ENCODE measurements at regions not wholly inside any gene's neighbourhood (a gene's known extent, or its start where the extent isn't known, plus 50 kb on each side); places are given as distances from the start of the nearest gene placed in this dataset.

DNA sequence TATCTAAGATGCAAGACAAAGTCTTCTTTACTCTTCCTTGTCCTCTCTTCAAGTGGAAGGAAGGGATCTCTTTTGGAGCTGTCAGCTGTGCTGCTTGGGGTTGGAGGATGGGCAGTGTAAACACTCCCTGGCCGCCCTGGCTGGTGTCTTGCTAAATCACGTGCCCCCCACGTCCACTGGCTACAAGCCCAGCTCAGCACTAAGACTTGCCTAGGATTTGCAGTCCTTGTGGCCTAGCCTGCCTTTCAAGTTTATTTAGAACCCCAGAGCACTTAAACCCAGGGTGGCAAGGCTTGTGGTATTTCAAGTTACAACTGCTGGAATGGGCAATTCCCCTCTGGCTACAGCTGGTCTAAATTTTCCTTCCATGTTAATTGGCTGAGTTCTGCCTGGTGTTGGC lies 272.4 kb upstream of the MYO3A start:
- no peak for DNase-seq (ENCODE audit: low spot score)

DNA sequence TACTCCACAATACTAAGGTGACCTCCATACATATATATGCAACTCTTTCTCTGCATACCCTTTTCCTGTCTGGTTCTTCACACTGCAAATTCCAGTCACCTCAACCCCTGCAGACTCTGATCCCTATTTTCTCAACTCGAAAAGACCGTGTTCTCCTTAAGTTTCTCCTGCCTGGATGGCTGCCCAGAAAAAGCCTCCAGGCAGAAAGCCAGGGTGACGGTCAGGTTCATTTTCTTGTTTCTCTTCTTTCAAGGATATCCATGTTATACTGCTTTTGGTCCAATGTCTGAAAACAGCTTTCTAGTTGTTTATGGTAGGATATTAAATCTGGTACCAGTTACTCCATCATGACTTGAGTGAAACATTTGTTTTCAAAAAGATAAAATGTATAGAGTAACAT lies 267.8 kb upstream of the MYO3A start:
- no peak for DNase-seq (ENCODE audit: low spot score)

DNA sequence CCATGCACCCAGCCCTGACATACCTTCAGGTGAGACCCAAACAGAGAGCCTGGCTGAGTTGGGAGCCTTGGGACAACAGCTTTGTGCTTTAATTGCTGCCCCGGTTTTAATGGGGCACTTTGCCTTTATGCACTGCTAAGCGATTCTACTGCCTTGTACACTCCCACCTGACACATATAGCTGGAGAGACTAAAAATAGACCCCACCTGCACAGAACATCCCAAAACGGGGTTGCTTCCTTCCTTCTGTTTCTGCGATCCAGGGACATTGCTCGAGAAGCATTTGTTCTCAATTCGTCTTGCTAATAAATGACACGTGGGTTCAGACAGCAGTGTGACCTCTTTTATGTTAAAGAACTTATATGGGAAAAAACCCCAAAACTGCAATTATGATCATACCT lies 258.8 kb upstream of the MYO3A start:
- no peak for DNase-seq (ENCODE audit: low spot score)

DNA sequence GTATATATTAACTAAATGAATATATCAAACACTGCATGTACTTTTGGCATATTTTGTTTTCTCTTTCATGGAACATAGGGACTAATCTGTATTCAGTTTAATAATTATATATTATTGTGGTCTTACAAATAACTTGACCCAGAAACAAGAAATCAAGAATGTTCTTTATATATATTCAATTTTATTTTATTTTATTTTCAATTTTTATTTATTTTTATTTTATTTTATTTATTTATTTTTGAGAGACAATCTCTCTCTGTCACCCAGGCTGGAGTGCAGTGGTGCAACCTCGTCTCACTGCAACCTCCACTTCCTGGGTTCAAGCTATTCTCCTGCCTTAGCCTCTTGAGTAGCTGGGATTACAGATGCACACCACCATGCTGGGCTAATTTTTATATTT lies 258.4 kb upstream of the MYO3A start:
- no peak for DNase-seq (ENCODE audit: low spot score)

DNA sequence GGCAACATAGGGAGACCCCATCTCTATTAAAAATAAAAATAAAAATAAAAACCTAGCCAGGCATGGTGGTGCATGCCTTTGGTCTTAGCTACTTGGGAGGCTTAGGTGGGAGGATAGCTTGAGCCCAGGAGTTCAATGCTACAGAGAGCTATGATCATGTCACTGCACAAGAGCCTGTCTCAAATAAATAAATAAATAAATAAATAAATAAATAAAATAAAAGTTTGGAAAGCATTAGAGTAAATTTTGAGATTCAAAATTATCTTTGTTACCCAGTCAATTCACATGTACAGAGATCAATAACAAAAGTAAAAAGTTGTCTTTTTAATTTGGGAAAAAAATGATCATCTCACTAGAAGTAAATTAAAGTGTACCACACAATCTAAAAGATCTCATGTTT lies 255.8 kb upstream of the MYO3A start:
- no peak for DNase-seq (ENCODE audit: low spot score)

DNA sequence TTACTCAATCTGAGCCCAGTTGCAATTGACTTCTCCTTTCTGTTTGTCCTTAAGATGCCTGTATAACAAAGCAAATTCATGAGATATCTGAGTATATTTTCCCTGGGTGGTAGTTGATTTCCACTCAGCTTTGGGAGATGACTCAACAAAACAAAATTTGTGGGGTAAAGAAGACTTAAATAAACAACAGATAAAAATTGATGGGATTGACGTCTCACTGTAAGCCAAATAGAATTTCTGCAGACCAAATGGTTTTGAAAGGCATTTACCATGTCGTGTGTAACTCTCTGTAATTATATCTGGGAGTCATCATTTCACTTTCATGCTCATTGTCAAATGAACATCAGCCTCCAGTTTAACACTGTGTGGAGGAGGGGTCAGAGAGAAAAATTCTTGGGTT lies 255.4 kb upstream of the MYO3A start:
- no peak for DNase-seq (ENCODE audit: low spot score)

DNA sequence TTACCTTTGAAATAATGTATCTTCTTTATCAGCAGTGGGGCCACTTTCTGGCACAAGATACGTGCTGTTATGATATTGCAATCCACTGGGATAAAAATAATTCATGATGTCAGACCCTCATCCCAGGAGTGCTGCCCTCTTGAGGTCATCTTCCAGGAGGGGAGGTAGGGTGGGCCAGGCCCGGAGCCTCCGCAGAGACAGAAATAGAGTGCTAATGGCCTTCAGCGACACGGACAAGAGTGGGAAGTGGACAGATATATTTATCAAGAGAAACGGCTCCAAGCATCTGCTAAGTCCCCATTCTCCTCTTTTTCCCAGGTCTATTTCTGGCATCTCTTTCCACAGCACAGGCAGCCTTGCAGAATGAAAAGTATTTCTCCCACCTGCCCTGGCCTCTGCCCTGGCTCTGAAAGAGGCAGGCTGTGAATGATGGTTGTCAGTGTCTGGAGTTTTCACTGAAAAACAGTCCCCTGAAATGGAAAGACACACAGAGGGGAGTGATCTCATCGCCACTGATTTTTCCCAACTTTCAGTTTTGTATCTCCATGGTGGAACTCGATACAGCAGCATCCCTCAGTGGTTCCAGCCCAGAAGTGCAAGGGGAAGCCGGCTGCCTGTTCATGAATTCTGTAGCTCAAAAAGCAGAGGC lies 251.7 kb upstream of the MYO3A start:
- no peak for DNase-seq (ENCODE audit: low spot score)

DNA sequence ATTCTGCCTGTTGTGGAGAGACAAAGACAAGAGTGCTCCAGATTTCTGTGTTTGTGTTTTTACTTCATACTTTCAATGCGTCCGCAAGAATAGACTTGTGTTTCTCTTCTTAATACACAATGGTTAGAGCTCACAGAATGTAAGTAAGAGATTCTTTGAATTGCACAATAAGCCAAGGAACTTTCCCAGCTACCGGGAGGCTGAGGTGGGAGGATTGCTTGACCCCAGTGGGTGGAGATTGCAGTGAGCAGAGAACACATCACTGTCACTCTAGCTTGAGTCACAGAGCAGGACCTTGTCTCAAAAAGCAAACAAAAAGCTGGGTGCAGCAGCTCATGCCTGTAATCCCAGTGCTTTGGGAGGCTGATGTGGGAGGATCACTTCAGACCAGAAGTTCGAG lies 250.7 kb upstream of the MYO3A start:
- no peak for DNase-seq (ENCODE audit: low spot score)

DNA sequence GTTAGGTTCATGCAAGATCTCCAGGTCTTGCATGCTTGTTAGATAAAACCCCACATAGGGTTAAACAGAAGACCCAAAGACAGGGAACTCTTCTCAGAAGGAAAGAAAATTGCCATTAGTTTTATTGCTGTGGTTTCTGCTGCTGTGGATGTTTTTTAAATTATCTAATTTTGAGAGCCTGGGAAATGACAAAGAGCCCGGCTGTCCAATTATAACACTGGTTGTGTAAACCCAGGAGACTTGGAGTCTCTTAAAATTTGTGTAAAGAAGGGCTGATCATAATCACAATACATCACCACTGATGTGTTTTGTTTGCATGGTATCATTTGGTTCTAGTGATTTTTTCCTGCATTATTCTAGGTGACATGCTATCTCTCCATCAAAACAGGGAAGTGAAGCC lies 246.5 kb upstream of the MYO3A start:
- DNase-seq (ENCODE audit: low spot score): no peak

DNA sequence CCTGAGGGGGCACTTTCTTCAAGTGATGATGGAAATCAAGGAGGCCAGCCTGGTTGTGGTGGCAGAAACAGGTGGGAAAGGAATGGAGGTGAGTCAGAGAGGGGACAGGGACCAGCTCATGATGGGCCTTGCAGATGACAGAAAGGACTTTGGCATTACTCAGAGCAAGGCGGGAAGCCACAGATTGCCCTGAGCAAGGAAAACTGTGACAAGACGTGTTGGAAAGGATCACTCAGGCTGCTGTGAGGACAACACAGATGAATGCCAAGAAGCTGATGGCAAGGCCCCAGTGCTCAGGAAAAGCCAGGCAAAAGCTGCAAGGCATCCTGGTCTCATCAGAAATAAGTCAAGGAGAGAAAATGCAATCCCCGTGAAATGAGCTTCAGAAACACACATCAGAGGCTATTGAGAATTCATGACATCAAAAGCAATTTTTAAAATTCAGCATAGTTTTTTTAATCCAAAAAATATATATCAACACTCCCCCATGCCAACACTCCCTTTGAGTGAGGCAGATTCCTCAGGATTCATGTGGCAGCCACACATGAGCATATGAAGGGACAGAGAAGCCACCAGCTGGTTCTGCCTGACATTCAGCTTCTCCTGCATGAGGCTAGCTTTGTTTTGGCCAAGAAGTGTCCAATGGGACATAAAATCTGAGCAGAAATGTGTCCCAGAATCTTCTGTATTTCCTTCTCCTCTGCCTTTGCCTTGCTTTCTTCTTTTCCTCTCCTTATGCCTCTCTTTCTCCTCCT lies 244.5 kb upstream of the MYO3A start:
- no peak for DNase-seq (ENCODE audit: low spot score)

DNA sequence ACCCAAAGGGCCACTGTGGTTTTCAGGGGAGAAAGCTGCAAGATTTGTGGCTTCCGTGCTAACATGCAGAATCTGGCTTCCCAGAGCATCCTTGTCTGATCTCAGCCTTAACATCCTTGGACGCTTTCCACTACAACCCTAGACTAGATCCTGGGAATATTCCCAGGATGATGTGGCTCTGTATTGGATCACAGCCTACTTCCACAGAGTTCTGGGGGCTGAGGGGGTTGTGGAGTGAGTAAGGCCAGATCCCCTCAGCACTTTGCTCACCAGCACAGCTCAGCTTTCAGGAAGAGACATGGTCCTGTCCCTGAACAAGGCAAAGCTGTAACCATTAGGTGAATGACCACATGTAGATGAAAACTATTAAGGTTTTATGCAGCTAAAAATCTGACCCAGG lies 241.3 kb upstream of the MYO3A start:
- DNase-seq (ENCODE audit: low spot score): no peak

DNA sequence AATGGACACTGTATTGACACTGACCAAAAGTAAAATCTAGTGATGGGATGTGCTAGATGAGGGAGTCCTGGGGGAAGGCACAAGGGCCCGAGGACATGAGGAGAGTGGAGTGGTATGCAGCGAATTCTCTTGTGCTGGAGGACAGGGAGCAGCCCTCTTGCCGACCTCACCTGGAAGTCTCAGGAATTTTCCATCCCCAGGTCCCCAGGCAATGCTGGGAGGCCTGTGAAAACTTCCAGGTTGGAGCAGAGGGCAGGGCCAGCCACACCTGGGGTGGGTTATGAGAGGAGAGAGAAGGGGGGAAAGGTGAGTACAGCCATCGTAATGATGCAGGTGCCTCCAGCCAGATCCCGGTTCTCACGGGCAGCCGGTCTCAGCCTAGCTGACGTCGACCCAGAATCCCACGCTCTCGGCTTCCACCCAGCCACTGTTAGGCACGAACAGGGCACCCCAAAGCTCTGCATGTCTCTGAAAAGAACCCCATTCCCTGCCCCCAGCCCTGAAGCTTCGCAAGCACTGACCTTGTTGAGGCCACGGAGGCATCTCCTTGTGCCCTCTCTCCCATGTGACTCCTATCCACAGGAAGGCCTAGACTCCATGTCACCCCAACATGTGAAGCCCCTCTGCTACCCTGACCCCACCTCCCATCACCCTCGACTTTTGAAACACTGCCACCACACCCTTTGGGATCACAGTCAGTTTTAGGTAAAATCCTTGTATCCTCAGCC lies 239.7 kb upstream of the MYO3A start:
- no peak for DNase-seq (ENCODE audit: low spot score)

DNA sequence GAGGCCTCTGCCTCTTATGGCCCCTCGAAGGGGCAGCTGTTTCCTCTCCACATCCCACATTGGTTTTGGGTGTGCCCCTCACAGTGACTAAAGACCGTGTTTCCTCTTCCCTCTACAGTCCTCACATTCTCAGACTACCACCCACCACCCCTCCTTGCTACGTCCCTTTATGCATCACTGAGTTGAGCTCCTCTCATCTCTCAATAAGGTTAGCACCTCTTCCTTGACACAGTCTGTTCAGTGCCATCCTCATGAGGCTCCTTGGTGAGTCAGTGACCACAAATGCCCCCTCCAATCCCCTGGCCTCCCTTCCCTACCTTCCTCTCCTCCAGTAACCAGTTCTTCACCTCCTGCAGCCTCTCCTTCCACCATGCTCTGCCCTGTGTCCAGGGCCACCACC lies 239.1 kb upstream of the MYO3A start:
- no peak for DNase-seq (ENCODE audit: low spot score)

DNA sequence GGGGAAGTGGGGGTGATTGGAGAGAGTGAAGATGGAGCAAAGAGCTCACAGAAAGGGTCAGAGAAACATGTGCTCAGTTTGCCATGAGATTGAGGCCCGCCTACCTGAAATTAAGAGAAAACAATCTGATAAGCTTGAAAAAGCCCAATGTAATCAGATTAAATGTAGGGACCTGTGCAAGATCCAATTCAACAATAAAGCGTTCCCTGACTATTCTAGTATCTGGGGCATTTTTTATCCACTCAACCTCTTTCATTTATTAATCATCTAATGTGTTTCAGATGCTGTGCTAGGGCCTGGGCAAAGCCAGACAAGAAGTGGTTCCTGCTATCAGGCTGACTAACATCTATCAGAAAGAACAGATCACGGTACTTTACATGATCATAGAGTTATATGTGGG lies 238.4 kb upstream of the MYO3A start:
- DNase-seq (ENCODE audit: low spot score): no peak

DNA sequence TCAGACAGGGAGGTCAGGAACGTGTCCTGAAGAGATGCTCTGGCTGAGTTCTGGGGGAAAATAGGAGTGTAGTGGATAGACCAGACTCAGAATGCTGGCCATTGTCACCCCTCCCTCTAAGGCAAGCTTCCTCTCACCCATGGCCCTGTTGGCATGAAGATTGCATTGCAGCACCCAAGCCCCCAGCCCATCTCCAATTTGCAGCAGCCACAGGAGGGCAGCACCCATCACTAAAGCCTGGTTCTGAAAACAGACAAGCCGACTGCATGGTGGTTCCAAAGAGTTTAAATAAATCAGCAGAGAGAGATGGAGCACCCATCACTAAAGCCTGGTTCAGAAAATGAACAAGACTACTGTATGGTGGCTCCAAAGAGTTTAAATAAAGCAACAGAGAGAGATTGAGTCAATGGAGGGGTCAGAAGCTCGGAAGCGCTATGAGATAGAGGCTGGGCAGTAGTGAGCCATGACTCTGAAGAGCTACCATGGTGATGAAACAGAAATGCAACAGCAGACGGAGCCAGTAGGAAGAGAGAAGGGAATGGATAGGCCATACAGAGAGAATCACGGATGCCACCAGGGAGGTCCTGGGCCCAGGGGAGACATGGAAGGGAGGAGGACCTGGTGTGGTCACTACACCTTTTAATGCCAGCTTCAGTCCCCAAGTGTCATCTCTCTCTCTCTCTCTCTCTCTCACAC lies 237.9 kb upstream of the MYO3A start:
- no peak for DNase-seq (ENCODE audit: low spot score)

DNA sequence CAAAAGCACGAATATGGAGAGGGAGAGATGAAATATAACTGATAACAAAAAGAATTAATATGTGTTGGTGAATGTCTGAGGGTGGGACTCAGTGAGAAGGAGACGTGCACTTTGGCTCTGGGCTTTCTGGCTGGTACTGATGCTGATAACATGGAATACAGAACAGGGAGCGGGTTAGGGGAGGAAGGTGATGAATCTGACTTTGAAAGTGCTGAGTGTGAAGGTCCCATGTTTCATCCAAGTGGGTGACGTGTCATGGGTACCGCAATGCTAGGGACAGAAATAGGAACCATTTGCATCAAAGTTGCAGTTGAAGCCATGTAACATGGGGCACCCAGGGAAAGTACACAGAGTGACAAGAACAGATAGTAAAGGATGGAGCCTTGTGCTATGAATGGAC lies 236.6 kb upstream of the MYO3A start:
- DNase-seq (ENCODE audit: low spot score): no peak

DNA sequence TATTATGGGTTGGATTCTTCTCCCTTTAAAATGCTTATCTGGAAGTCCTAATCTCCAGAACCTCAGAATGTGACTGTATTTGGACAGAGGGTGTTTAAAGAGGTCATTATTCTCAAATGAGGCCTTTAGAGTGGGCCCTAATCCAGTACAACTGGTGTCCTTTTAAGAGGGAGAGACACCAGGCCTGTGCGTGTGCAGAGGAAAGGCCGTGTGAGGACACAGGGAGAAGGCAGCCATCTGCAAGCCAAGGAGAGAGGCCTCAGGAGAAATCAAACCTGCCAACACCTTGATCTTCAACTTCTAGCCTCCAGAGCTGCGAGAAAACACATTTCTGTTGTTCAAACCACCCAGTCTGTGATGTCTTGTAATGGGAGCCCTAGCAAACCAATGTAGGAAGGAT lies 235.4 kb upstream of the MYO3A start:
- no peak for DNase-seq (ENCODE audit: low spot score)

DNA sequence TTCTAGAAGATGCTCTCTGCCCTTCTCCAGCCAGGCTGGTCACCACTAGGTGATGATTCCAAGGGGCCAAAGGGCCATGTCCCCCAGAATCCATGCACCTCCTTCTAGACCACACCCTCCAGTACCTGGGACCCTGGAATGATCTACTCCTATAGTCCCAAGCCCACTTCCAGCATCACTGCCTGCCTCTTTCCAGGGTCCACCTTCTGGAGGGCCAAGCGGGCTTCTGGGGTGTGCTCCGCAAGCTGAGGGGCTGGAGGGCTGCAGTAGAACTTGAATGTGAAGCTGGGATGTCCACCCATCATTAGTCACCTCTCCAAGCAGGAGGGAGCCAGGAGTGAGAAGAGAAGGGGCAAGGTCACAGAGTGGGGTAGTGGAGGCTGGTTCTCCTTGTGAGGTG lies 234.4 kb upstream of the MYO3A start:
- DNase-seq (ENCODE audit: low spot score): no peak

DNA sequence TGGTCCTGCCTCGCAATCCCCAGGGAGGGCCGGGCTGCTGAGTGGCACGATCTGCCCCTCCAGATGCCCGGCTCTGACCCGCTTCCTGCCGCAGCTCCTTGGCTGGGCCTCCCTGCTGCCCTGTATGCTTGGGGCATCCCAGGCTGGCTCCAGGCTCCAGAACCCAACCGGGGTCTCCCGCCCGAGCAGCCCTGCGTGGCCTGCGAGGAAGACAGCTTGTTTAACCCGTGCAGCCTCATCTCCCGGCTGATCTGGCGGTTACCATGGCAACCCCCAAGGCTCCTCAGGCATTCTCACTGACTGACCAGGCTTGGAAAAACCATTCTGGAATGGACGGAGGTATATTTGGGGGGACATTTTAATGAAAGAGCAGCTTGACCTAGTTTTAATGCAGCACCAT lies 232.4 kb upstream of the MYO3A start:
- DNase-seq (ENCODE audit: low spot score): no peak

DNA sequence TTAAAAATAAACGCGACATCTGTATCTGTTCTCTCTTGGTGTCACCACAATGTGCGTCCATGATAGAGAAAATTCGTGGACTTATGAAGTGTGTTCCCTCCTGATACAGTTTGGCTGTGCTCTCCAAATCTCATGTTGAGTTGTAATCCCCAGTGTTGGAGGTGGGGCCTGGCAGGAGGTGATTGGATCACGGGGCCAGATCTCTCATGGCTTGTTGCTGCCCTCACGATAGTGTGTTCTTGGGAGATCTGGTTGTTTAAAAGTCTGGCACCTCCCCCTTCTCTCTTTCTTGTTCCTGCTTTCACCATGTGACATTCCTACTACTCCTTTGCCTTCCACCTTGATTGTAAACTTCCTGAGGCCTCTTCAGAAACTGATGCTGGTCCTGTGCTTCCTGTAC lies 229.4 kb upstream of the MYO3A start:
- DNase-seq (ENCODE audit: low spot score): no peak

DNA sequence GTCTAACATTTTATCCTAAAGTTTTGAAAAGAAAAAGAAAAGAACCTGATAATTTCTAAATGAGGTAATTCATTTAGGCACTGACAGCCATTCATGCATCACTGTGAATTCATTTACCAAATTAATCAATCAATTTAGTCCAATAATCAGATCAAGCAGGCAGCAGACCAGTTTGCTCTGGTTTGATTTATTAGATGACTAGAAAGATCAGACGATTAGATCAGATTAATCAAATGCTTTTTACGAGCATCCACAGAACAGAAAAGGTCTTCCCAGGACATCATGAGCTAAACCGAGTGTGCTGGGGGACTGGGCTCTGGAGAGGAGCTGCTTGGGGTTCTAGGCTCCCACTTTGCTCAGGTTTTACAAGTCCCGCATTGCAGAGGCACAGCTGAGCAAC lies 226.5 kb upstream of the MYO3A start:
- DNase-seq (ENCODE audit: low spot score): no peak

DNA sequence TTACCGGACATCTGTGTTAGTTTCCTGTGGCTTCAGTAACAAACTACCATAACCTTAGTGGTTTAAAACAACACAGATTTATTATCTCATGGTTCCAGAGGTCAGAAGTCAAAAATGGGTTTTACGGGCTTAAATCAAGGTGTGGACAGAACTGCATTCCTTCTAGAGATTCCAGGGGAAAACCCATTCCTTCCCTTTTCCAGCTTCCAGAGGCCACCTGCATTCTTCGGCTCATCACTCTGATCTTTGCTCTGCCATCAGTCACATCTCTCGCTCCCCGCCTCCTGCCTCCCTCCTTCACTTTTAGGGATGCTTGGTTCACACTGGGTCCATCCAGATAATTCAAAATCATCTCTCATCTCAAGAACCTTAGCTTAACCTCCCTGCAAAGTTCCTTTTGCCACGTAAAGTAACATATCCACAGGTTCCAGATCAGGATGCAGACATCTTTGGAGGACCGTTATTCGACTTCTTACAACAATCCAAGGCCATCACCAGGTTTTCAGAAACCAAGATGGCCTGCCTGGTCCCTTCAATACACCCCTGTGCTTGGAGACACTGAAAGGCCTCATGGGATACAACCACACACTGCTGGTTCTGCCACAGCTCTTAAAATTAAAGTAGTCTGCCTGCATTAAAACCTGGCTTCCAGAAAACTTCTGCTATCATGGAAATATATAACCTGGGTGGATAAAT lies 225.9 kb upstream of the MYO3A start:
- DNase-seq (ENCODE audit: low spot score): no peak

Data from mucosa of gallbladder (tissue), 1 donor.